ENCODE measurements at regions not wholly inside any gene's neighbourhood (a gene's known extent, or its start where the extent isn't known, plus 50 kb on each side); places are given as distances from the start of the nearest gene placed in this dataset.
A peak's percentile ranks its signal among the peaks of the same experiment; 100 is the strongest.

- DNase-seq = peak; percentile 6
Observed at GRCh38 chr11:88231894-88232482, 56.7 kb upstream of the RAB38 start.

GRCh38 chr11:88229303-88229702 lies 54.1 kb upstream of the RAB38 start:
- no peak for DNase-seq

All from NCI-H345 (cell line).